HG02798 (cell line): ENCODE measurements at regions not wholly inside any gene's neighbourhood (a gene's known extent, or its start where the extent isn't known, plus 50 kb on each side); places are given as distances from the start of the nearest gene placed in this dataset.
"Not testable (repeated sequence)": the region's sequence is repeated elsewhere in the genome, so short reads cannot be mapped to it uniquely, and the experiment has no call there.

Source experiments
- ATAC-seq: cut with Tn5 transposase; IDR thresholded peaks from one replicate; pipeline ENCODE4 v1.9.1; 2021; ENCODE audit warnings: mild to moderate bottlenecking; ENCODE audit not compliant: unreplicated experiment, poor library complexity

GRCh38 chr9:16299368-16299767 lies 571.1 kb downstream of the BNC2 start:
- not testable (repeated sequence) for ATAC-seq

- ATAC-seq = no peak
Measured at GRCh38 chr9:16303506-16303905, 567.0 kb downstream of the BNC2 start.

- ATAC-seq = no peak
Measured at GRCh38 chr9:16304301-16304700, 566.2 kb downstream of the BNC2 start.

DNA sequence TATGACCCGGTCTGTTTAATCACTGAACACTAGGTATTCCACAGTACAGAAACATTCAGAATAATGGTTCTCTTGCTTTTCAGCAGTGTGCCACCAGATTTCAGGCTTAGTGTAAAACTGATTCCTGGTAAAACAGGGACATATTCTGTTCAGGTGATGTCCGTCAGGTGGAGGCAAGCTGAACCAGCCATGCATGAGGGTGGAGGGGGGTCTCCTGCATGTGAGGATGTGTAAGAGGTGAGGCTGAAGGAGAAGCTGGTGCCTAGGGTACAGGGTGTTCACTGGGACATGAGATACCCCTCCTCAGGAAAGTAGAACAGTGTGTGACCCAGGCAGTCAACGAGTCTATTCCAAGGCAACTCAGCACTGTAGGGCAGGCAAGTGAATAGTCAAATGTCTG lies 563.9 kb downstream of the BNC2 start:
- no peak for ATAC-seq

- no peak for ATAC-seq
Measured at GRCh38 chr9:16307626-16308195, 562.8 kb downstream of the BNC2 start.

DNA sequence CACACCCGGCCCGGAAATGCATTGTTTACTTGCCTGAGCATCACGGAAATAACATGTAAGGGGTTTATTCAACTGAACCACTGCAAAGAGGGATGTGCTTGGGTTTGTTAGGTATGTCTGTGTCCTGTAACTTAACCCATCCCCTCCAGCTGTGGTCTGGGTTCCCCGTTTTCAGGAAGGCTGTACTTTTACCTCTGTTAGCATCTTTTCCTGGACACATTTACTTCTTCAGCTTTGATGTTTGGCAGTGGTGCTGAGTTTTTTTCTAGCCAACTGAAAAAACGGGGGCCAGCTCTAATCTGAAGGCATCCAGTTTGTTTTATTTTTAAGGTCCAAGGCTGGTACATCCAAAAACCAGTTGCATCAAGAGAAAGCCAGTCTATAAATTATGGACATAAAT lies 561.8 kb downstream of the BNC2 start:
- no peak for ATAC-seq

- no peak for ATAC-seq
Measured at GRCh38 chr9:16309082-16309468, 561.4 kb downstream of the BNC2 start.

GRCh38 chr9:16309469-16310271 lies 560.8 kb downstream of the BNC2 start:
- ATAC-seq = no peak

DNA sequence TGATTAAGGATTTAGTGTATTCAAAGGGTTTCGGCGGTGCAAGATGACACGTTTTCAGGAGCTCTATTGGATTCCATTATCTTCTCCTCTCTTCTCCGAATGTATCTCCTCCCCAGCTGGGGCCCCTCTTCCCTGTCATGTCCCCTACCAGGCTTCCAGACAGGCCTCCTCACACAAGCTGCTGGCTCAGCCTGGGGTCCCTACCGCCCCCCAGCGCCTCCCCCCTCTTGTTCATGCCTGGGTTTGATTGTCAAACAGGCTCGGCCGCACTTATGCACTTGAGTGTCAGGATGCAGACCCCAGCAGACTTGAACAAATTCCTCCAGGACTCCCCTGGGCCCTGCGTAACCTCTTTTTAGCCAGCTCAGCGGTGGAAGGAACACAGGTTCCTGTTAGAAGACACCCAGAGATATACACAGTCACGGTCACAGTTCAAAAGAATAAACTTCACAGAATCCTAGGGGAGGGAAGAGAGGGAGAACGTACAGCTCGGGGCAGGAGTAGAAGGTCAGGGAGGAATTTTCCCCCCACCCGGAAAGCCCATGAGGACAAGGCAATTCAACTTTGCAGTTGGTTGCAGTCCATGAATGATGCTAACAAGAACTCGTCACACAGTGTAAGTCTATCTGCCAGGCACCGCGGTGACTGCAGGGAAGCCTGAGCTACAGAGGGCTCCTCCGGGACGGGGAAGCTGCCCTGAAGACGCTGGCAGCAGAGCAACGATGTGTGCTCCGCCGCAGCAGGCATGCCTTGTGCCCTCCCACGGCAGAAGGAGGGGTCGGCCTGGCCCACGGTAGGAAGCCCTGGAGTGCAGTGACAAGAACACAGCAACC lies 560.0 kb downstream of the BNC2 start:
- ATAC-seq = no peak

GRCh38 chr9:16312116-16312515 lies 558.4 kb downstream of the BNC2 start:
- ATAC-seq = no peak

DNA sequence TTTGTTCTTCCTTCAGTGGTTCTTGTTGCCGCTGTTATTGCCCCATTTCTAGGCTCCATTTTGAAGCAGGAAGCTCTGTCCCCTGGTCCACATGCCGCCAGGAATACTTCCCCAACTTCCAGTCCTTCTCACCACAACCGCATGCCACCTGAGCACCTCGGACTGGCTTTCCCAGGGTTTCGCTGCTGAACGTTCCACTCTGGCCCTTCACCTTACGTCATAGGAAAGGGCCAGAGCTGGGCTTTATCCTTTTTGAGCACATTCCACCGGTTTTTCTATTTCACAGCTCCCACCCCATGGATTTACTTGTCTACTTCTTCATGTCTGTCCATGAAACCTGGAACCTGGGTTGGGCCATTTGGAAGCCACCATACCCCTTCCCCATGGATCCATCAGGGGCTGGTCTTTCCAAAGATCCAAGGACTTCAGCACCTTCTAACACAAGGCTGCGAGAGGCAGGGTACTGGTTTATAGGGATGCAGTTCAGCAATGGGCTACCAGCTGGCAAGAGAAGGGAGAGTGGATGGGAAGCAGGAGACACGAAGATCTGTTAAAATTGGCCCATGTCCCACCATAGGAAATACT lies 557.4 kb downstream of the BNC2 start:
- ATAC-seq = no peak

- no peak for ATAC-seq
Measured at GRCh38 chr9:16314476-16314875, 556.0 kb downstream of the BNC2 start.

GRCh38 chr9:16315720-16316119 lies 554.8 kb downstream of the BNC2 start:
- no peak for ATAC-seq

GRCh38 chr9:16316456-16316855 lies 554.0 kb downstream of the BNC2 start:
- no peak for ATAC-seq

DNA sequence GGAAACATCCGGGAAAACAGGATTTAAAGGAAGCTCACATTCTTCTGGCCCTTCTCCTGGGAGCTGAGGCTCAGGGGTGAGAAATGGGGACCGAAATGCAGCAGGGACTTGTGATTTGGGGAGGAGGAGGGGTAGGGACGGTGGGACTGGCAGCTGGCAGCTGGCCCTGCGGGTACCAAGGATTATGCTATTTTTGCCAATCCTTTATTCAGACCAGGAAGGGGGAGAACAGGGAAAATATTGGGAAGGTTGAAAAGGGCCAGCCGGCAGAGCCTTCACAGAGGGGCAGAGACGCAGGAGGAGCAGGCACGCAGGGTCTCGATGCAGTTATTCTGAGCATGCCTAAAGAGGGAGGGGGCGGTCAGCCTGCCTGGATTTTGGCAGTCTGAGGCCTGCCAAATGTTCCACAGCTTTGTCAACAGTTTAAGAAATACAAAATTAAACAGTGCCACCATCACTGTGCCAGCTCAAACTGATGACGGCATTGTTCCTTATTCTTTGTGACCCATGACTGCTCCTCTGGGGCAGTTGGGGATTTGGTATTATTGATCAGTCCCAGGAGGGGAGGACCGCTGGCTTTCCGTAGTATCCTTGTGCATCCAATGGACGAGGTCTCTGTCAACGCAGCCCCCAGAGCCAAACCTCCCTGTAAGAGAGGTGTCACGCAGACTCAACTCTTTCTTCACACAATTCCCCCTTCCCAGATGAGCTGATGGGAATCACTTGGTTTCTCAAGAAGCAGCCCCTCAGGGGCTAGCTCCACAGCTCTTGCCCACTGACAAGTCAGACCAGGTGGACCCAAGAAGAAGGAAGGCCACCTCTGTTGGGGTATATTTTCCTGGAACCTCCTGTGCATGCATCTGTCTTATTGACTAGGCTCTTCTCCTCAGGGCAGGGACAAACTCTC lies 553.3 kb downstream of the BNC2 start:
- no peak for ATAC-seq

DNA sequence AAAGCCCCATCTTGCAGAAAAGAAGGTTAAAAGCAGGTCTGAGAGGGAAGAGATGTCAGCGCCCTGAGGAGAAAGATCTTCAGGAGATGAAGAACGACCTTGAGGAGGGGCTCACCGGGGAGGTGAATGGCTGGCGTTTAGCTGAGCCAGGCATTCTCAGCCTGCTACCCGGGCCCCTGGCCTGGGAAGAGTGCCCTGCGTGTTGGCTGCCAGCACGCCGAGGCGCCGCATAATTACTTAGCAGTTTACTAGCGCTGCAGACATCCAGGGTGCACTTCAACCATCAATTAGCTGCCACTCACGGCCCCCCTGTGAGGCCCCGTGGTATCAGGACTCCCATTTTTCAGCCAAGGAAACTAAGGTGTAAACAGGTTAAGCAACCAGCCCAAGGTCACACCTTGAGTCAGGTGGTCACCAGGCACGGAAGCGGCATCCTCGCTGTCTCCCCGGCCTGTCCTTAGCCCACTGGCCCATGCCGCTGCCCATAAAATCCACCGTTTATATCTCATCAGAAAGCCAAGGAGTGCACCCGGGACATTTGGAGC lies 551.9 kb downstream of the BNC2 start:
- ATAC-seq = no peak

DNA sequence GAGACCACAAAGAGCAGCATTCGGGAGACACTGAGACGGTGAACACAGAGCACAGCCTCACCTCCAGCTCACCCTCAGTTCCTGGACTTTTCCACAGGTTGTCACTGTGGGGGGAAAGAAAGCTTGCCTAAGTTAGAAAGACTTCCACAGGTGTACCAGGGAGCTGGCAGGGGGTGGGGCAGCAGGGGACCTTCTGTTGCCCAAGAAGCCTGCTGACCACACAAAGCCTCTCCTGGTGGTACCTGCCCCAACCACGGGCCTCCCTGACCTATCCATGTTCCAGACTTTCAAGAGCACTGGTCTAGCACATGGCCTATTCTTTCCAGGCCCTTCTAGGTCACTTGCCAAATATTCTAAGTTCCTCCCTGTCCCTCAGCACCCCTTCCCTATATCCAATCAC lies 550.8 kb downstream of the BNC2 start:
- ATAC-seq = no peak

DNA sequence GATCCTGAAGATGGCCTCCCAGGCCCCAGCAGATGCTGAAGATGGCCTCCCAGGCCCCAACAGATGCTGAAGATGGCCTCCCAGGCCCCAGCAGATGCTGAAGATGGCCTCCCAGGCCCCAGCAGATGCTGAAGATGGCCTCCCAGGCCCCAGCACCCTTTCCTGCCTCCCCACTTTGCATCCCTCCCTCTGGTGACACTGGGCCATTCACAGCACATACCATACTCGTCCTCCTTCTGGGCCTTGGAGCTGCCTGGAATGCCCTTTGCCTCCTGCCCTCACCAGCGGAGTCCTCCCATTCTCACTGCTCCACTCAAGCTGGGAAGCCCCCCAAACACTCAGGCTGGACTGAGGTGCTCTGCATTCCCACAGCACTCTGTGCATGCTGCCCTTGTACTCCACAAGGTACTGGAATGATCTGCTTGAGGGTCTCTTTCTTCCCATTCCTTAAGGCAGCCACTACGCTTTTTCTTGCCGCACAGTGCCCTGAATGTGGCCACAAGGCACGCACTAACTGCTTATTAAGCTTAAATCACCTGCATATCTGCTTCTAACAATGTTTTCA lies 550.0 kb downstream of the BNC2 start:
- no peak for ATAC-seq

- no peak for ATAC-seq
Measured at GRCh38 chr9:16321461-16322119, 548.9 kb downstream of the BNC2 start.
